HPDE6-E6E7 (cell line): ENCODE measurements at regions not wholly inside any gene's neighbourhood (a gene's known extent, or its start where the extent isn't known, plus 50 kb on each side); places are given as distances from the start of the nearest gene placed in this dataset.
A peak's percentile ranks its signal among the peaks of the same experiment; 100 is the strongest.

Experiments
- DNase-seq: peaks from one replicate; pipeline ENCODE4 v3.0.0; 2011; ENCODE audit warnings: missing footprints; ENCODE audit errors: extremely low spot score

- no peak for DNase-seq
Measured at GRCh38 chr2:121074293-121074932, 210.6 kb downstream of the TFCP2L1 start.

DNA sequence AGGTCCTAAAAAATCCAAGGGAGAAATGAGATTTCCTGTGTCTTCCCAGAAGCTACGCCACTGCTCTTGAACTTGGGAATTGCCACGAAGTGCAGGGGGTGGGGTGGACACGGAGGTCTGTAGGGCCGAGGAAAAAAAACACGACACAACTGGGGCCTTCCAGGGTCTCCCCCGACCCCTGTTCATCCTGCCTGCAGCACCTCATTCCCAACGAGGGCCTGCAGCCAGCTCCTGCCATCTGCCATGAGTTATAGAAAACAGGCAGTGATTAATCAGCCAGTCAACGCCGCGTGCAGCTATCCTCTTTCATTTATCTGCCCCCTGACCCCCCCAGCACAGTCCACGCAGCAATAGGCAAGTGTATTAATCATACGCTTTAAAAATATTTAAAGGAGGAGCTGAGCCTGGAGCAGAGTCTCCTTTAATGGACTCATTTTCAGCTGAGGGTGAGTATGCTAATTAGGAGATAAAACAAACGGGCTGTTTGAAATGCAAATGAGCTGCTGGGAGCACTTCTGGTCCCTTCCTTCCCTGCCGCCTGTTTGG lies 209.9 kb downstream of the TFCP2L1 start:
- DNase-seq: peak; percentile 95

- no peak for DNase-seq
Measured at GRCh38 chr2:121075641-121076497, 209.1 kb downstream of the TFCP2L1 start.

DNA sequence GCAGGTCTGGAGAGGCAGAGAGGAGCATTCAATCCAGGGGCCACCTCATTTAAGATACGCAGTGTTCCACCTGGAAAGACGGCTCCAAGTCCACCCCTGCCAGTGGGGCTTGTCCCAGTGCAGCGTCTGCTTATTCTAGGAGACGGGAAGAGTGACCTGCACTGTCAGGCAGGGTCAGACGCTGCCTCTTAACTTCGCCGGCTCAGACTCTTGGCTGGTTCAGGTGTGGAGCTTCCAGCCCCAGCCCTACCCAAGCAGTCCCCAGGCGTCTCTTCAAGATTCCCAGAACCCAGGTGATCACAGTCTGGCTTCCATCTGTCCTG lies 208.5 kb downstream of the TFCP2L1 start:
- DNase-seq: no peak

DNA sequence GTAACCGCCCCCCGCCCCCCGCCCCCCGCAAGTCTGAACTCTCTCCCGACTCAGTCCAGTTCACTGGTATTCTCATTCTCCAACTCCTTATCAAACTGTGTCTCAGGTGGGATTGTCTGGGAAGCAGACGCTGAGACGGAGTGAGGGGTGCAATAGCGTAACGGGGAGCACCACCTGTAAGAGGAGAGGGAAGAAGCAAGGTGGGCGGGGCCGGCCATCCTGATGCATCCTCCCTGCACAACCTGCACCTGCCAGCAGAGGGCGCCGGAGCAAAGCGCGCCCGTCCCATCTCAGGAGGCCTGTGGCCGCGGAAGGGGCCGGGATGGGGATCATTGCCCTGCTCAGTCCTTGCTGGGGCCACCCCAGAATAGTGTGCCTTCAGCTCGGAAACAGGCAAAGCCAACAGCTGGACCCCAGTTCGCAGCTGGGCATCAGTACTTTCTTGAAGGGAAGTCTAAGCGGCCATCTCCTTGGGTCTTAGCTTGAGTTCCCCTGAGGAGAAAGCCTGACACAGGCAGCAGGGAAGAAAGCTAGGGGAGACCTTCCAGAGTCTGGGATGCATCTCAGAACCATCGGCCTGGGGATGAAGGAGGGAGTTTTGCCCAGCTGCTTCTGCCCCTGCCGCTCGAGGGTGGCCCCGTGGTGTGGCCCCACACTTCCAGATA lies 208.0 kb downstream of the TFCP2L1 start:
- DNase-seq: peak; percentile 53

DNA sequence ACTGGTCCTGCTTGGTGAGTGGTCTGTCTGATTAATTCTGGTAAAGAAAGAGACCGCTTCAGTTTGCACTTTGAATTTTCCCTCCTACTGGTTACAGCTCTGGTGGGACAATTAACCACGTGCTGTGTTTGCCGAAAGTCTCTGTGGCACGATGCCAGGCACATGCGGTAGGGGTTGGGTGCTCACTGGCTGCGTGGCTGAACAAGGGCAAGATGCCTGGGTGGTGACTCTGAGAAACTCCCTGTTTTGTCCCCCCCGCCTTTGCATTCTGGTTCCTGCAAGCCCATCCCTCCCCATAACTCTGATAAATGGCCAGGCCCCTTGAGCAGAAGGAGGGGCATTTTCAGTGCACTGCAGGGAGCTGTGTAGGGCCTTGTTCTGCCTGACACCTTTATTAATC lies 206.1 kb downstream of the TFCP2L1 start:
- no peak for DNase-seq

DNA sequence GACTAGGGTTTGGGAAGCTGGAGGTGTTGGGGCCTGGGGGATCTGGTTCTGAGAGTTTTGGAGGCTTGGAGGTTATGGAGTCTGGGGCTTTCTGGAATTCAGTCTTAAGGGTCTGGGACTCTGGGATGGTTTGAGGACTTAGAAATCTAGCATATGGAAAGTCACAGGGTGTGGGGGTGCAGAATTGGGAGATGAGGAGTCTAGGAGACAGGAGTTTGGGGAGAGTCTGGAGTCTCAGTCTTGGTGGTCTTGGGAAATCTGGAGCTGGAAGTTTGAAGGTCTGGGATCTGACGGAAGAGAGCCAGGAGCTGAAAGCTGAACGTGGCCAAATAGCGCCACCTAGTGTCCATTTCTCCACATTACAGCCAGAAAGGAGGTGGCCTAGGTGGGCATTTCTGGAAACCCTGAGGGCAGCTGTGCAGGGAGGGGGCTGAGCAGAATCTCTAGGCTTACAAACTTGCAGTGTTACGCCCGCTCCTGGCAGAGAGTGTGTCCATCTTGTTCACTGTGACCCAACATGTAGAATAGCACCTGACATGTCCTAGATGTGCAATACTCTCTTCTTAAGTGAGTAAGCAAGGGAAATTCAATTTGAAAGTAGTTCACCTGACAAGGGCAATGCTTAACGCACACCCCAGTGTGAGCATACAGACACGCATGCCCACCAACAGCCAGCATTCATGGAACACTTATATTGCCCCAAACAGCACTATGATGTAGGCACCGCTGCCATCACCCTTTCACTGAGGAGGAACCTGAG lies 204.8 kb downstream of the TFCP2L1 start:
- DNase-seq: no peak

GRCh38 chr2:121081701-121082100 lies 203.3 kb downstream of the TFCP2L1 start:
- DNase-seq: no peak

GRCh38 chr2:121082191-121082590 lies 202.8 kb downstream of the TFCP2L1 start:
- no peak for DNase-seq

- DNase-seq: no peak
Measured at GRCh38 chr2:121084130-121084680, 200.8 kb downstream of the TFCP2L1 start.

- no peak for DNase-seq
Measured at GRCh38 chr2:121085801-121086200, 199.2 kb downstream of the TFCP2L1 start.

- no peak for DNase-seq
Measured at GRCh38 chr2:121086450-121086849, 198.6 kb downstream of the TFCP2L1 start.

DNA sequence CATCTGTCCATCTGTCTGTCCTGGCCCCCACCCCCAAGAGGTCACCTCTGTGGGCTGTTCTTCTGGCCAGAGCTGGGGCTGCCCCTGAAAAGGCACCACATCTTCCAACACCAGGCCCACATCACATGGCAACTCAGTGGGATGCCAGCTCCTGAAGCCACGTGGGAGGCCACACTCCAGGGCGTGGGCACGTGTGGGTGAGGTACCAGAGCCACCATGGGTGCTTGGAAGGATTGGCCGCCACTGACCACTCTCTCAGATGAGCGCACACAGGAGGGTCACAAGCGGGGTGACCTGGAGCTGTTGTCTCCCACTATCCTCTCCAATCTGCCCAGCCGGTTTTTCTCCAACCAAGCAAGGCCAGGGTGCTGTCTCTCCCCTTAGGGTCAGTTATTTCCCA lies 197.9 kb downstream of the TFCP2L1 start:
- DNase-seq: no peak

GRCh38 chr2:121088251-121089165 lies 196.5 kb downstream of the TFCP2L1 start:
- no peak for DNase-seq

GRCh38 chr2:121089166-121089510 lies 195.9 kb downstream of the TFCP2L1 start:
- DNase-seq: no peak

DNA sequence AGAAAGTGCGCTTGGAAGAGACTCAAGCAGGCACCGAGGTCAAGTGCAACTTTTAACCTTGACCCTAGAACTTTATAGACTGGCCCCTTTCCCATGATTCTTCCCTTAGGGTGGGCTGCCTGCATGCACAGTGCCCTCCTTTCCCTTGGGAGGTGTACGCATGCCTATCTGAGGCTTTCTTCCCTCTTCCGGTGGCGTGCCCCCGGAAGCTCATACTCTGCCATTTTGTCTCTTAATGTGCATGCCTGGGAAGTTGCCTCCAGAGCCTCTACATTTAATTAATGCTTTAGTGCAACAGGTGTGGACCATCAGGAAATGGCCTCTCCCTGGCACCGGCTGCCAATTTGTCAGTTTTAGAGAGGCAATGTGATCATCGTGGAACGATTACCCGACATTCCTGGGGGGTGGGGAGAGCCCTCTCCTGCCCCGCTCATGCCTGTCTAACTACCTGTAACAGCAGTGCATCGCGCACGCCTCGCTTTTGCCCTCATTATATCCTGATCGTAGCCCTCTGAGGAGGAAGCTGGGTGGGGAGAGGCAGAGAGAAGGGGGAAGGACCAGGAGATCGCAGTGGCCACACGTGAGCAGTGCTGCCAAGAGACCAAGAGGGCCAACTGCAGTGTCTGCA lies 194.8 kb downstream of the TFCP2L1 start:
- DNase-seq: no peak

GRCh38 chr2:121092095-121092494 lies 192.9 kb downstream of the TFCP2L1 start:
- no peak for DNase-seq

GRCh38 chr2:121093692-121094091 lies 191.3 kb downstream of the TFCP2L1 start:
- no peak for DNase-seq

GRCh38 chr2:121094101-121094500 lies 190.9 kb downstream of the TFCP2L1 start:
- no peak for DNase-seq

DNA sequence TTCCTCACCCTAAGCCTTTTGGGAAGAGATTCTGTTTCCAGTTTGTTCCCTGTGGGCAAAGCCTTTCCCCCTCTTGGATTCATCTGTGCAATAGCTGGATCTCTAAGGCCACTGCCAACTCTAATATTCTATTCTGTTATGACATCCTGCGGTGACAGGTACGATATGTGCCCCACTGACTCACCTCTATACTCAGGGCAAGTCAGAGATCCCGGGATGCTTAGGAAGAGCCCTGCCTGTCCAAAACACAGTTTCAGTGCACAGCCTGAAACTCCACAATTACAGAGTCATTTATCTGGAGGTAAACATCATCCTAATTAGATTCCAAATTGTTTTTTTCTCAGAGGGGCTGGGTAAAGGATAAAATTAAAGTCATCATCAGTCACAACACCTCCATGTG lies 190.2 kb downstream of the TFCP2L1 start:
- no peak for DNase-seq
